CD4-positive, alpha-beta memory T cell (primary cell): ENCODE measurements at regions not wholly inside any gene's neighbourhood (a gene's known extent, or its start where the extent isn't known, plus 50 kb on each side); places are given as distances from the start of the nearest gene placed in this dataset.

Source experiments
- CTCF ChIA-PET: fragments of 350-600 bp; sonication (Branson Sonifier 250); formaldehyde crosslinking; loops from one replicate; lab custom pipeline; 2021; ENCODE audit warnings: inconsistent platforms; ENCODE audit not compliant: partially characterized antibody; lab: Charles Lee
- POLR2A ChIA-PET: fragments of 350-600 bp; sonication (Branson Sonifier 250); formaldehyde crosslinking; loops from one replicate; lab custom pipeline; 2021; ENCODE audit not compliant: partially characterized antibody; lab: Charles Lee
- DNase-seq, 5 donors: peaks; one replicate each; pipeline versions ENCODE4 v3.0.0 to v3.0.0-alpha.2; 2020 to 2022; ENCODE audit warnings: mixed read lengths in 1 of 5
- H3K27ac ChIP-seq: one replicate; pipeline ENCODE4 v1.7.0; 2013; ENCODE audit warnings: low read depth, low read length
- H3K27me3 ChIP-seq: 2 replicates; pipeline ENCODE4 v1.7.0; 2013; ENCODE audit warnings: mild to moderate bottlenecking, low read length, moderate library complexity; ENCODE audit not compliant: insufficient read depth
- H3K36me3 ChIP-seq: 2 replicates; pipeline ENCODE4 v1.7.0; 2013; ENCODE audit warnings: mild to moderate bottlenecking, low read length, moderate library complexity; ENCODE audit not compliant: insufficient read depth
- H3K4me1 ChIP-seq: 2 replicates; pipeline ENCODE4 v1.7.0; 2013; ENCODE audit warnings: mild to moderate bottlenecking, low read length, moderate library complexity; ENCODE audit not compliant: insufficient read depth
- H3K4me3 ChIP-seq, 2 donors: one replicate each; pipeline ENCODE4 v1.7.0; 2013; ENCODE audit warnings: low read length in 2 of 2, mild to moderate bottlenecking in 1 of 2
- H3K9me3 ChIP-seq, 2 donors: one replicate each; pipeline ENCODE4 v1.7.0; 2013; ENCODE audit warnings: low read length in 2 of 2, control low read depth in 1 of 2; ENCODE audit not compliant: control insufficient read depth in 1 of 2
- H3K27ac Mint-ChIP-seq, 7 donors: one replicate each; pipeline ENCODE4 v1.8.0; 2020 to 2021; ENCODE audit warnings: mixed read lengths in 7 of 7, mild to moderate bottlenecking in 6 of 7, inconsistent platforms in 3 of 7, moderate library complexity in 3 of 7
- H3K27me3 Mint-ChIP-seq, 2 donors: one replicate each; pipeline ENCODE4 v1.8.0; 2020 to 2021; ENCODE audit warnings: mixed read lengths in 2 of 2
- H3K36me3 Mint-ChIP-seq, 2 donors: one replicate each; pipeline ENCODE4 v1.8.0; 2020 to 2021; ENCODE audit warnings: mixed read lengths in 2 of 2, inconsistent platforms in 1 of 2, mild to moderate bottlenecking in 1 of 2
- H3K4me1 Mint-ChIP-seq, 4 donors: one replicate each; pipeline ENCODE4 v1.8.0; 2020 to 2021; ENCODE audit warnings: mixed read lengths in 4 of 4, mild to moderate bottlenecking in 1 of 4
- H3K4me3 Mint-ChIP-seq, 8 donors: one replicate each; pipeline ENCODE4 v1.8.0; 2020 to 2021; ENCODE audit warnings: mixed read lengths in 8 of 8, mild to moderate bottlenecking in 7 of 8, moderate library complexity in 6 of 8, inconsistent platforms in 3 of 8
- H3K9me3 Mint-ChIP-seq, 8 donors: one replicate each; pipeline ENCODE4 v1.8.0; 2020 to 2021; ENCODE audit warnings: mixed read lengths in 8 of 8, mild to moderate bottlenecking in 5 of 8, inconsistent platforms in 3 of 8, moderate library complexity in 1 of 8
- intact Hi-C: fragments of 100-400 bp; cut with micrococcal nuclease; formaldehyde crosslinking; loops from one replicate; pipeline ENCODE4 v1.15.1; 2023

GRCh38 chr12:116687888-116688287, 50.0 kb downstream of the SPRING1 start:
- Mint-ChIP-seq H3K9me3 (peaks cover 0 to 2% (median 0%) of the 10 kb centered on the region in 8 donors), H3K4me3 (no peak overlapping the region), H3K27me3 (peaks cover 6% of the 10 kb centered on the region in 2 donors), H3K4me1 (peaks cover 0 to 4% (median 0%) of the 10 kb centered on the region in 4 donors), H3K36me3 (no peaks in the 10 kb centered on the region), H3K27ac (no peak overlapping the region)
- ChIA-PET CTCF (interaction anchor here (0.8 to 1.4 kb wide), 3 partner anchors 16 to 133 kb away, joined by 3 to 4 read pairs (median 3); no protein-coding TSS in a partner anchor), POLR2A (no interaction called here)
- peak in 2 of 5 donors; percentile 8 to 18 for DNase-seq
- H3K36me3 ChIP-seq, result no peaks in the 10 kb centered on the region
- intact Hi-C loops, result no loop called here
- no peak overlapping the region for H3K4me3 ChIP-seq
- H3K27me3 ChIP-seq, result no peaks in the 10 kb centered on the region
- H3K9me3 ChIP-seq, result no peaks in the 10 kb centered on the region
- H3K4me1 ChIP-seq, result no peaks in the 10 kb centered on the region
- no peak overlapping the region for H3K27ac ChIP-seq

GRCh38 chr12:116684891-116685290, 53.0 kb downstream of the SPRING1 start:
- Histone ChIP-seq H3K27ac (no peak overlapping the region), H3K36me3 (no peaks in the 10 kb centered on the region), H3K4me3 (no peak overlapping the region), H3K4me1 (no peaks in the 10 kb centered on the region), H3K9me3 (no peaks in the 10 kb centered on the region), H3K27me3 (no peaks in the 10 kb centered on the region)
- CTCF ChIA-PET, result interaction anchor here (2.7 kb wide), 1 partner anchor 25 kb away, joined by 8 read pairs; no protein-coding TSS in a partner anchor
- Mint-ChIP-seq H3K4me1 (peaks cover 0 to 2% (median 0%) of the 10 kb centered on the region in 4 donors), H3K4me3 (no peak overlapping the region), H3K9me3 (no peaks in the 10 kb centered on the region), H3K27me3 (peaks cover 2 to 3% of the 10 kb centered on the region in 2 donors), H3K27ac (no peak overlapping the region), H3K36me3 (no peaks in the 10 kb centered on the region)
- DNase-seq, result no peak
- POLR2A ChIA-PET, result no interaction called here
- intact Hi-C loops, result no loop called here

- Mint-ChIP-seq H3K4me1 (peaks cover 18 to 30% (median 20%) of the 10 kb centered on the region in 4 donors), H3K27me3 (peaks cover 0 to 3% of the 10 kb centered on the region in 2 donors), H3K4me3 (no peak overlapping the region), H3K36me3 (no peaks in the 10 kb centered on the region), H3K9me3 (no peaks in the 10 kb centered on the region), H3K27ac (peak overlapping the region in 1 of 7 donors; percentile 43)
- no peaks in the 10 kb centered on the region for H3K9me3 ChIP-seq
- no peaks in the 10 kb centered on the region for H3K27me3 ChIP-seq
- intact Hi-C loops, result no loop called here
- ChIA-PET CTCF (no interaction called here), POLR2A (no interaction called here)
- H3K4me1 ChIP-seq, result peaks cover 22% of the 10 kb centered on the region
- H3K36me3 ChIP-seq, result no peaks in the 10 kb centered on the region
- no peak overlapping the region for H3K4me3 ChIP-seq
- DNase-seq, result no peak
- no peak overlapping the region for H3K27ac ChIP-seq
These were observed 60.6 kb downstream of the SPRING1 start for GRCh38 chr12:116677202-116677661.

GRCh38 chr12:116675339-116676107, 62.3 kb downstream of the SPRING1 start:
- H3K27me3 Mint-ChIP-seq, result peaks cover 0 to 3% of the 10 kb centered on the region in 2 donors
- CTCF ChIA-PET, result no interaction called here
- Histone ChIP-seq H3K9me3 (no peaks in the 10 kb centered on the region), H3K36me3 (no peaks in the 10 kb centered on the region), H3K27ac (no peak overlapping the region), H3K4me3 (no peak overlapping the region), H3K27me3 (no peaks in the 10 kb centered on the region), H3K4me1 (peaks cover 25% of the 10 kb centered on the region)
- DNase-seq, result no peak
- no peaks in the 10 kb centered on the region for H3K36me3 Mint-ChIP-seq
- H3K4me3 Mint-ChIP-seq, result no peak overlapping the region
- peaks cover 0 to 1% (median 0%) of the 10 kb centered on the region in 8 donors for H3K9me3 Mint-ChIP-seq
- intact Hi-C loops, result no loop called here
- peak overlapping the region in 1 of 7 donors; percentile 38 for H3K27ac Mint-ChIP-seq
- POLR2A ChIA-PET, result no interaction called here
- peaks cover 21 to 35% (median 24%) of the 10 kb centered on the region in 4 donors for H3K4me1 Mint-ChIP-seq

- peaks cover 21 to 35% (median 24%) of the 10 kb centered on the region in 4 donors for H3K4me1 Mint-ChIP-seq
- CTCF ChIA-PET, result no interaction called here
- no peak overlapping the region for H3K4me3 Mint-ChIP-seq
These were observed 63.2 kb downstream of the SPRING1 start for GRCh38 chr12:116674643-116675183.

GRCh38 chr12:116673681-116674111, 64.2 kb downstream of the SPRING1 start:
- H3K4me1 ChIP-seq, result peaks cover 25% of the 10 kb centered on the region
- no peaks in the 10 kb centered on the region for H3K27me3 Mint-ChIP-seq
- no peaks in the 10 kb centered on the region for H3K36me3 Mint-ChIP-seq
- H3K36me3 ChIP-seq, result no peaks in the 10 kb centered on the region
- ChIA-PET POLR2A (interaction anchor here (0.5 kb wide), 1 partner anchor 1200 kb away, joined by 4 read pairs; no protein-coding TSS in a partner anchor), CTCF (interaction anchor here (0.6 kb wide), 1 partner anchor 28 kb away, joined by 4 read pairs; no protein-coding TSS in a partner anchor)
- H3K4me1 Mint-ChIP-seq, result peaks cover 21 to 35% (median 24%) of the 10 kb centered on the region in 4 donors
- DNase-seq, result no peak
- H3K4me3 Mint-ChIP-seq, result peak overlapping the region in 7 of 8 donors; percentile 8 to 93 (median 80)
- intact Hi-C loops, result no loop called here
- no peaks in the 10 kb centered on the region for H3K27me3 ChIP-seq
- H3K27ac Mint-ChIP-seq, result peak overlapping the region in 5 of 7 donors; percentile 28 to 83 (median 48)
- no peak overlapping the region for H3K27ac ChIP-seq
- H3K9me3 Mint-ChIP-seq, result peaks cover 0 to 1% (median 0%) of the 10 kb centered on the region in 8 donors
- no peaks in the 10 kb centered on the region for H3K9me3 ChIP-seq
- no peak overlapping the region for H3K4me3 ChIP-seq

More at GRCh38 chr12:116674643-116675183, 63.2 kb downstream of the SPRING1 start:
- Histone ChIP-seq H3K36me3 (no peaks in the 10 kb centered on the region), H3K27me3 (no peaks in the 10 kb centered on the region), H3K9me3 (no peaks in the 10 kb centered on the region), H3K4me1 (peaks cover 25% of the 10 kb centered on the region), H3K4me3 (no peak overlapping the region), H3K27ac (no peak overlapping the region)
- DNase-seq, result no peak
- POLR2A ChIA-PET, result no interaction called here
- H3K27me3 Mint-ChIP-seq, result no peaks in the 10 kb centered on the region
- H3K27ac Mint-ChIP-seq, result peak overlapping the region in 2 of 7 donors; percentile 59 to 68
- intact Hi-C loops, result no loop called here
- no peaks in the 10 kb centered on the region for H3K36me3 Mint-ChIP-seq
- peaks cover 0 to 1% (median 0%) of the 10 kb centered on the region in 8 donors for H3K9me3 Mint-ChIP-seq
